ENCODE measurements at regions not wholly inside any gene's neighbourhood (a gene's known extent, or its start where the extent isn't known, plus 50 kb on each side); places are given as distances from the start of the nearest gene placed in this dataset.
A peak's percentile ranks its signal among the peaks of the same experiment; 100 is the strongest.
"Not testable (repeated sequence)": the region's sequence is repeated elsewhere in the genome, so short reads cannot be mapped to it uniquely, and the experiment has no call there.

- TF ChIP-seq CBFB (CRISPR knock-in tag; IDR thresholded peaks at IDR 0.05), result peak; percentile 84
- not testable (repeated sequence) for TF ChIP-seq FOXP1 (IDR thresholded peaks at IDR 0.05)
- TF ChIP-seq FOXP1 (CRISPR knock-in tag; IDR thresholded peaks at IDR 0.05), result peak; percentile 88
- peak; percentile 92 to 96; a peak in 3 of 4 replicates for TF ChIP-seq EP300 (IDR thresholded peaks at IDR 0.05; ENCODE audit: low read depth in 2 of 2, low read length in 2 of 2)
- TF ChIP-seq EP300 (CRISPR knock-in tag; IDR thresholded peaks at IDR 0.05; ENCODE audit: borderline replicate concordance), result peak; percentile 97
- TF ChIP-seq PRDM4 (CRISPR knock-in tag; IDR thresholded peaks at IDR 0.05; ENCODE audit: borderline replicate concordance), result 0 out of 2 replicates have a peak, but pooled peaks have one; percentile 37
- peak; percentile 97 for TF ChIP-seq HDAC2 (CRISPR knock-in tag; IDR thresholded peaks at IDR 0.05)
- TF ChIP-seq MYPOP (CRISPR knock-in tag; IDR thresholded peaks at IDR 0.05), result peak; percentile 83; the same call in 1 of the 2 replicates
- peak; percentile 16 for TF ChIP-seq MNT (IDR thresholded peaks at IDR 0.05)
- TF ChIP-seq MYNN (CRISPR knock-in tag; IDR thresholded peaks at IDR 0.05; ENCODE audit: low read depth), result peak; percentile 62; the same call in 1 of the 2 replicates
- peak; percentile 95 for TF ChIP-seq HMG20A (CRISPR knock-in tag; IDR thresholded peaks at IDR 0.05; ENCODE audit: borderline replicate concordance)
- 0 out of 2 replicates have a peak, but pooled peaks have one; percentile 42 for TF ChIP-seq ZNF20 (CRISPR knock-in tag; IDR thresholded peaks at IDR 0.05)
- peak; percentile 84; the same call in 1 of the 2 replicates for TF ChIP-seq MXD1 (CRISPR knock-in tag; IDR thresholded peaks at IDR 0.05)
- peak; percentile 97 for TF ChIP-seq ZBTB26 (CRISPR knock-in tag; IDR thresholded peaks at IDR 0.05; ENCODE audit: borderline replicate concordance)
- peak; percentile 78; the same call in 1 of the 2 replicates for TF ChIP-seq MXD4 (CRISPR knock-in tag; IDR thresholded peaks at IDR 0.05)
- TF ChIP-seq ZNF362 (CRISPR knock-in tag; IDR thresholded peaks at IDR 0.05; ENCODE audit: borderline replicate concordance), result peak; percentile 57; the same call in 1 of the 2 replicates
- peak; percentile 93 for TF ChIP-seq ZNF776 (CRISPR knock-in tag; IDR thresholded peaks at IDR 0.05)
- TF ChIP-seq BCL3 (CRISPR knock-in tag; IDR thresholded peaks at IDR 0.05), result peak; percentile 83; the same call in 1 of the 2 replicates
- peak; percentile 87 for TF ChIP-seq FOSL2 (CRISPR knock-in tag; IDR thresholded peaks at IDR 0.05)
Measured at GRCh38 chr20:48372851-48373554, 454.8 kb downstream of the PREX1 start (continued).
